Fibroblast of the conjunctiva (primary cell): ENCODE measurements at regions not wholly inside any gene's neighbourhood (a gene's known extent, or its start where the extent isn't known, plus 50 kb on each side); places are given as distances from the start of the nearest gene placed in this dataset.
A peak's percentile ranks its signal among the peaks of the same experiment; 100 is the strongest.

Experiments used
- DNase-seq: peaks from one replicate; pipeline ENCODE4 v3.0.0-alpha.2; 2010; ENCODE audit warnings: low read depth

DNA sequence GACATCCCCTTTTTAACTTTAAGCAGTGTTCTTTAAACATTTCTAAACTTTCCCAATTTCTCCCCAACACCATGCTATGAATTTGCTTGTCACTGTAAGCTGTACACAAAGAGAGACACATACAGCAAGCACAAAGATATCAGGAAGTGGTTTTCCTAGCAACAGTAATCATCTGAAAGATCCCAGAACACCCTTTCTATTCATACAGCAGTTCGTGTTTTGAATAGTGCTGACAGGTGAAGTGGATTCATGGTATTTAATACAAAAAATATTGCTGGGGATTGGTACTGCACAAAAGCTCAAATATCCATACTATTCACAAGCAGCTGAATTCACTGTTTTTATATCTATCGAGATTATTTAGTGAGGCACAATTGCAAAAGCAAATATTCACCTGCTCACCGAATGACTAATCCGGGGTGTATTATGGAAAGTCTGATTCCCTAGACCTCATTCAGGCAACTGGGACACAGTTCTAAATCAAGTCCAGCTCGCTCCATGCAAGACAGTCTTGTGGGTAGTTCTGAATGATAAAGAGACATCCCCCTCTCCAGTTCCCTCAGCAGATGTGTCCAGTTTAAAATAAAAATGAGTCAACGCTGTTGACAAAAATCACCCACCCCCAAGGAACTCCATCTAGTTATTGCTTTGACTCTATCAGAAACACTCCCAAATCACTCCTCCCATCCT lies 107.1 kb upstream of the TSHZ2 start:
- DNase-seq, result no peak

DNA sequence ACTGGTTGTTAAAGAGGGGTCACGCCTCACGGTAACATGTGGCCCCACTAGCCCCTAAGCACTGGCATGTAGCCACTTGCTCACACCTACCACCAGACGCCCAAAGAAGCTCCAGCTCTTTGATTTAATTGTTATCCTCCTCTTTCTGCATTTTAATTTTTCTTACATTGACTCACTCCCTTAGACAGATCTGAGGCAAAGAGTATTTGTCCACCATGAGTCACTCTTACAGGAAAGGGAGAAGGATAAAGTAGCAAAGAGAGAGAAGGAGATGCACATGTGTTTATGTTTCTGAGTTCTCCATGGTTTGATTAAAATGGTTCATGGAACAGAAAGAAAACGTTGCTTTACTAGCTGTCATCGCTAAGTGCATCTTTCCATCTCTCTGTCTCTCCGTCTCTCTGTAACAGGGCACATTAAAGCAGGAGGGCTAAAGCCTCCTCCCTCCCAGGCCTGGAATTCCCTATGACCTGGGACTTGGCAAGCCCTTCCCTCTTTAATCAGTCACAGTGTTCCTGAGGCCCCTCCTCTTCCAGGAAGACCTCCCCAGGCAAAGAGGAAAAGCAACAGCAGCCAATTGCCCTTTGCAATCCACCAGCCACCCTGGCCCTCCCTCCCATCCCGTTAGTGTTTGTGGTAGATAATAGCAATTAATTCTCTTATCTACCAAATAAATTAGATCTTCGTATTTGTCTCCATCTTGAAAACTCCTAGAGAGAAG lies 112.8 kb upstream of the TSHZ2 start:
- DNase-seq, result peak; percentile 23

DNA sequence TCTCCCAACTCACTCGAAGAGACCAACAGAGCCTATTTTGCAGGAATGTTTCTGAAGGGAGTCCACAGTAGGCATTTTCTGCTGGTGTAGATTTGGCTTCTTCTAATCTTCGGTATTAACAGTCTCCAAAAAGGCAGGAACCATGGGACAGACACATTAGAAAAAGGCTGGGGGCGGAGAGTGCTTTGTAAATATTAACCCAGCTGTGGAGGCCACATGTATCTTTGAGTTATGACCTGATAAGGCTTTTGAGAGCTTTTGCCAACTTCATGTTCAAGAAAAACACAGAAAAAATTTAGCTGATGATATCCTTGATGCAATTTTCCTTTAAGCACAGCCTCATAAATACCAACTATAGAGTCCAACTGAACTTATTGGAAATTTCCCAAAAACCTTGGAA lies 119.4 kb upstream of the TSHZ2 start:
- DNase-seq, result no peak

DNA sequence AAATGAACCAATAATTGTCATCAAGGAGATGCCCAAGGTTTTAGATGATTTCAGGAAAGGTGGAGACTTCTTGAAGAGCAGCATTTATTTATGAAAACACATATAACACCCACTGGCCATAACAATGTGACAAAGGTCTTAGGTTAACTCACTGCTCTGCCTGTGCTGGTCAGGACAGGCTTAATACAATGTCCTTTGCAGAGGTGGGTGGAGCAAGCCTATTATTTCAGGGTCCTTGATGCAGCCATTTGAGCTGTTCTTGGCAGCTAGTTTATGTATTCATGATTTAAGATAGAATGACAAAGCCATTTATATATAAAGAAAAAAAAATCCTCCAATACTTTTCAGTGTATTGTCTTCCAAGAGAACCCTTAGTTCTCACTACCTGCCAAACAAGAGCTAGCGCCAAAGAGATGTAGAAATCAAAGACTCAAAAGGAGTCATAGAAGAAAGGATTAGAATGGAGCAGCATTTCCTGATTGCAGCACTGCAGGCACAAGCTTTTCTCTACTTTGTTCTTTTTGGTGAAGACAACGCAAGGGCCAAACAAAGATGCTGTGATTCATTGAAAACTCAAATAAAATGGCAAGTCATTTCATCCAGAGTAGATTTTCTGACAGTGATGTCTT lies 124.3 kb upstream of the TSHZ2 start:
- no peak for DNase-seq

DNA sequence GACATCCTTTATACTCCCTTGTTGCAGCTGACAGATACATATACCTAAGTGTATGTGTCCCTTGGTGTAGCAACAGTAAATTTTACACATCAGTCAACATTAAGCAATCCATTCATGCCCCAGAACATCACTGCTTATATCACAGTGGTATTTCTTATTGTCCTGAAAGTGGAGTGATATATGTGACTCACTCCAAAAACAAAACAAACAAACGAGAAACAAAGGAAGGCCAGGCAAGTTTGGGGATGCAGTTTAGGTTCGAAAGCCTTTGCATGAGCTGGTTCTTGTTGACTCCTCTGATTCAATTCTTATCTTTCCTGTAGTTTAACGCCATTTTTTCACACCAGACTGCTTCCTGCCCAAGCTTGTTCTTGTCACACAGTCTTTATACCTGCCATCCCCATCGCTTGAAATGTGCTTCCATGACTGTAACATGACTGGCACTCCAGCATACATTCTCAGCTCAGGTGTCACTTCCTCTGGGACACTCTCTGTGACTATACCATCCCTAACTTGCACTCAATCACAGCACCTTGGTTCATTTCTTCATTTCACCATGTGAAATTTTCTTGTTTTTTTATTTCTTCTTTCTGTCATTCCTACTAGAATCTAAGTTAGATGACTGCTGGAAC lies 125.0 kb upstream of the TSHZ2 start:
- no peak for DNase-seq

DNA sequence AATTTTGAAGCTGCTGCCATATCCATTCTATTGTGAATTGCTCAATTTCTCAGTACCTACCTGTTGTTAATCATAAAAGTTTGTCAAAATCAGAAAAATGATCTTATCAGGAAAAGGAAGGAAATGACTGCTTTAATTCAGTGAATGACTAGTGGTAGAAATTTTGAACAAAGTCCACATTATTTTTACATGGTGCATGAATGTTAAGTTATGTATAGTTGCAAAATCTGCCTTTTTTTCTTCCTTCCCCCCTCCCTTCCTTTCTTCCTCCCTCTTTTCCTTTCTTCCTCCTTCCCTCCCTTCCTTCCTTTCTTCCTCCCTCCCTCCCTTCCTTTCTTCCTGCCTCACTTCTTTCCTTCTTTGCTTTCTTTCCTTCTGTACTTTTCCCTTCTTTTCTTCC lies 127.1 kb upstream of the TSHZ2 start:
- no peak for DNase-seq

DNA sequence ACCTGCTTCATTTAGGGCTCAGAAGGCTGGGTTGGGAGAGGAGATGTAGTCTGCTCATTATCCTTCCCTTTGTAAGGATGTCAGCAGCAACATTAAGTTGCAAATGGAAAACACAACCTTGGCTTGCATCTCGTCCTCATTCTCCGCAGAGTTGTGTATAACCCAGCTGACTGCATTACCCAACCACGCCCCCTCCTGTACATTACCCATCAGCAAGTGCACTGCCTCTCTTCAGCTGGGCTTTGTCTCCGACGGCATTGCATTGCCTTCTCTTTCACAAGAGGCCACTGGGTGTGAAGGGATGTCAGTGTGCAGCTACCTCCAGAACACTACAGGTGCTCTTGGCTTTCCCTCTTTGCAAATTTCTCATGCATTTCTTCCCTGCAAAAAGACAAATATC lies 128.7 kb upstream of the TSHZ2 start:
- DNase-seq, result no peak

DNA sequence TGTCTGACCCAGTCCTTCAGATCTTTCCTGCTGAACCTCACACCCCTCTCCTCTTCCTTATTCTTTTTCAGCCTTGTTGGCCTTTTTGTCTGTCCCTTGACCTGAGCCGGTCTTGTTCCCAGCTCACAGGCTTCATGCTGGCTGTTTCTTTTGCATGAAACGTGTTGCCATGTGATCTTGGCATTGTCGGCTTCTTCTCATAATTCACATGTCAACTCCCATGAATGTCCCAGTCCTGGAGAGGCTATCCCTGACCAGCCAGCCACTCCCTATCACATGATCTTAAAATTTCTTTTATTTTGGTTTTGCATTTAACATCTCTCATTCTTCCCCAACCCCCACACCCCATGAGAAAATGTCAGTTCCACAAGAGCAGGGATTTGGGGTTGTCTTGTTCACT lies 131.2 kb upstream of the TSHZ2 start:
- DNase-seq, result no peak

DNA sequence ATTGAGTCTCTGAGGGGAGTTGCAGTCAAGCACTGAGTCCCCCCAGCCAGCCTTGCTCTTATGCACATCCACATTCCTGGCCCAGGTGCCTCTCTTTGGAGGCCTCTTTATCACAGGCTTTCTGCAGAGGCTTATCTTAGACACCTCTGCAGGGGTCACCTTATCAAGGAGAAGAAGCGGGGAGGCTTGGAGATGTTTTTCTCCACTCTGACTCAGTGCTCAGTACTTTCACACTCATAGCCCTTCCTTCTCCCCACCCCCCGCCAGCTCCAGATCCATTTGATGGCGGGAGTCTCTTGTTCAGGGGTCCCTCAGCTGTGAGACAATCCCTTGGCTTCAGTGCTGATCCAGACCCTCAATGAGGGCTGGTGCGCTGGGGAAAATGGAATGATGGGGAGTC lies 132.1 kb upstream of the TSHZ2 start:
- no peak for DNase-seq

DNA sequence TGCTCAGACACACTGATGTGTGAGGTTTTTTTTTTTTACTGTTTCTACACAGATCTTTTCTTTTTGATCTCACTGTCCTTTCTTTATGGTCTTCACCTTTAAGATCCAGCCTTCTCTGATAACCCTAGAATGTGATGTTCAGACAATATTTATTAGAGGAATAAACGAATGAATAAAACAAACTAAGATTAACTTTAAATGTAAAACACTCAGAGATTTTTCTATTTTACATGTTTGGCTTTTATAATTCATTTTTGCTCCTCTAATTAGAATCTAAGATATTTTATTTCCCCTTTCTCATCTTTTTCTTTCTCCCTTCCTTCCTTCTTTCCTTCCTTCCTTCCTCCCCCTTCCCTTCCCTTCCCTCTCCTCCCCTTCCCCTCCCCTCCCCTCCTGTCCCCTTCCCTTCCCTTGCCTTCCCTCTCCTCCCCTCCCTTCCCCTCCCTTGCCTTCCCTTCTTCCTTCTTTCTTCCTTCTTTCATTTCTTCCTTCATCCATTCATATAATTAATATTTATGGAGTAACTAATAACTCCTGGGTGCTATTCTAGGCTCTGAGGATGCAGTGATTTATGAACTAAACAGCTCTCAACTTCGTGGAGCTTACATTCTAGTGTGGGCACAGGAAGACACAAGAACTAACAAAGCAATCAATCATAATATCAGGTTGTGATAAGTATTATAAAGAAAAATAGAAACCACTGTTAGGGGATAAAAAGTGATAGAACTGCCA lies 133.5 kb upstream of the TSHZ2 start:
- DNase-seq, result no peak

DNA sequence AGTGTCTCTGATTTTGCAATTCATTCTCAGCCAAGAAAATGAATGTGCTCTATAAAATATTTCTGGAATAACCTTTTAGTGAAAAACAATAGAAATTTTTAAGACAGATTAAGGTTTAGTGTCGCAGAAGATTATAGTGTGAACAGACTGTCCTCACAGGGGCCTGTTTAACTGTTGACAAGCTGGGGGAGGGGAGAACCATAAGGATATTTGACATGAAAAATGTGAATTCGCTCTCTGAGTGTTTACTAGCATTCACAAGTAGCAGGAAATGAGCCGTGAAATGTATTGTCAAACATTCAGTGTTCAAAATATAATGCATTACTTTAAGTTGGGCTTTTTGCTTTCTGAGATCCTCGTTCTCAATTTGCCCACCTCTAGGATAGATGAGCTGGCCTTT lies 134.8 kb upstream of the TSHZ2 start:
- DNase-seq, result no peak

DNA sequence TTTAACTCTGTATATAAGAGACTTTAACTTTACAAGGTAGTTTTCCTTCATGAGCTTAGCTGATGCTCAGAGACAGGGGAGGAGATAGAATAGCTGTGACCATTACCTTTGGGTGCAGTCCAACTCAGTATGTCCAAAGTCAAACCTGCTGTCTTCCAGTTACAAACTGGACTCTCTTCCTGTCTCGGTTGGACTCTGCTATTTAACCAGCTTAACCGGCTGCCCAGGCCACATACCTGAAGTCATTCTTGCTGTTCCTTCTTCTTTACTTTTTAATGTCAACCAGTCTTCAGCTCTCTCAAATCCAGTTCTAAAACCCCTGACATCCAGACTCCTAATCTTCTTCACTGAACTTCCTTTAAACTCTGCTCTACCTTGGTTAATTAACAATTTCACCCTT lies 138.3 kb upstream of the TSHZ2 start:
- DNase-seq, result no peak

DNA sequence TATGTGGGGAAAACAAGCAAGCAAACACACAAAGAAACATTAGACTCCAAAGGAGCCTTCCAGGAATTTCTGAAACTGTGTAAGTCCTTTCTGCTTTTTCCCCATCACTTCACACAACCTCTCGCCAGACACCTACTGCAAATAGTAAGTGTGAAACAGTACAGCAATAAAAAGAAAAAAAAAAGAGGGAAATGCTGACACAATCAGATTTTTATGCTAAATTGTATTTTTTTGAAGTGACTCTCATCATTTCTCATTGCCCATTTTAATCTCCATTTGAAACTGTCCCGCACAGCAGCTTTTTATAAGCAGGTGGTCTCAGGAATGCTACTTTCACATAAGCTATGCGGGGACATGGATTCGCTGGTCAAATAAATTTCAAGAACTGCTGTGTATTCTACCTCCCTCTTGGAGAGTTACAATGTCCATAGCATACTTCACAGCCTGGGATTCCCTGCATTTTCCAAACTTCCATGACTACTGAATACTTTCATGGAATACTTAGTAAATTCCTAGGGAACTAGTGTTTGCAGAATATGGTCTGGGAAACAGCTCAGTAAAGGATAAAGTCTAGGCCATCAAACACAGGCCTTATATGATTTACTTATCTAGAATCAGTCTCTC lies 139.9 kb upstream of the TSHZ2 start:
- DNase-seq, result no peak

DNA sequence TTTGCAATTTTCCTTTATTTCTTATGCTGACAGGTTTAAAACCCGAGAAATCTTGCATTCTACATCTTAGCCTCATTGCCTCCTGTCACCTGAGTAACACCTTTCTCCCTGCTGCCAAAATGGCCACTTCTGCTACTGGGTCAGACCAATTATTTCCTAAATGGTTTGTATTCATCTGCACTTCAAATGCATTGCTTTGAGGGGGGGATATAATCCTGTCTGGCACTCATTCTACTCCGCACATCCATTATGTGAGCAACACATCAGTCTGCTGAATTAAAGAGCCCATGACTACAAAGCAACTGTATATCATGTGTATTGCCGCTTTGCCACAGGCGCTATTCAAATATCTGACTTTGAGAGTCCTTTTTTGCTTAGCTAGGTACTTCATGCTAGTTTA lies 141.6 kb upstream of the TSHZ2 start:
- no peak for DNase-seq

DNA sequence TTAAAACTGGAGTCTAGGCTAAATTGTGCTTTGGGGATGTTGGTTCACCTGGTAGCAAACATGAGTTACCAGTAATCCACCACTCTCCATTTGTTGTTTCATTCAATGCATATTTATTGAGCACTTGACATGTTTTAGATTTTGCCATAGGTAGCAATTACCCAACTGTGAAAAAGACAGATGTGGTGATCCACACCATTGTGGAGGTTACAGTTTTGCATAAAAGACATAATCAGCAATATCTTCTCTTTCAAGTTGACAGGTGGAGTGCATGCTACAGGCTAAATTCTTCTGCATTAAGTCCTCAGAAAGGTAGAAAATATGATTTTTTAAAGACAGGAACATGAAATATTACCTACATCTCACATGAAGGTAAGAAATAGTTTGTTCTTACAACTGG lies 143.0 kb upstream of the TSHZ2 start:
- no peak for DNase-seq

DNA sequence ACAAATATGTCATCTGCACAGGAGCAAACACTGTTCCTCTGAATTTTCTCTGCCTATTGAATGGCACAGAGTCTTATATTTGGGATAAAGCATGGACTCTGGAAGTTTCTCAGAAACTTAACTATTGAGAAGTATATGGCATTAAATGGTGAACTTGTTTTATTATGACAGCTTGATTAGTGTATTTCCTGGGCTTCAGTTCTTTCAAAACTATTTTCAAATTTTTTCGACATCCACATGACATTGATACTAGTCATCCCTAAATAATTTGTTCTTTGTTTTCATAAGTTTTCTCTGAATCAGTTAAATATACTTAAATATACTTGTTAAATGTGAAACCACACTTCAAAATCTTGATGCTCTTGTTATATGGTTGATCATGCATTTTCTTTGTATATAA lies 144.0 kb upstream of the TSHZ2 start:
- no peak for DNase-seq

DNA sequence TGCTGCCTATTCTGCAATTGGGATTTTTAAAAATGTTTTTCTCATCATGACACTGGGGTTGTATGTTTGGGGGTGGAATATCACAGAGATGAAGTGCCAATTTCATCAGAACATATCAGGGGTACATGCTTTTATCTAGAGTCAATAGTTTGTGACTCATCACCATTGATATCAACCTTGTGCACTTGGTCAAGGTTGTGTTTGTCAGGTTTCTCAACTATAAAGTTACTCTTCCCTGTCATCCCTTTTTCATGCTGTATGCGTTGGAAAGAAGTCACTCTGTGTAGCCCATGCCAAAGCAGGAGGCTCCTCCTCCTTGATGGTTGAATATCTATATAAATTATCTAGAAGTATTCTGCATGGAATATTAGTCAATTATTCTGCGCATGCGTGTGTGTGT lies 145.4 kb upstream of the TSHZ2 start:
- DNase-seq, result no peak

DNA sequence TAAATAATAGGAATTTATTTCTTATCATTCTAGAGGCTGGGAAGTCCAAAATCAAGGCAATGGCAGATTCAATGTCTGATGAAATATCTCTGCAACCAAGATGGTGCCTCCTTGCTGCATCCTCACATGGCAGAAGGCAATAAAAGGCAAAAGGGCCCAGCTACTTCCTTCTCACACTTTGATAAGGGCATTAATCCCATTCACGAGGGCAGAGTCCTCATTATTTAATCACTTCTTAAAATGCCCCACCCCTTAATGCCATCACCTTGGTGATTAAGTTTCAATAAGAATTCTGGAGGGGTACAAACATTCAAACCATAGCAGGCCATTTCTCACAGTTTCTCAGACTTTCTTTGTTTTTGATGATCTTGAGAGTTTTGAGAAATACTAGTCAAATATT lies 145.8 kb upstream of the TSHZ2 start:
- DNase-seq, result no peak

DNA sequence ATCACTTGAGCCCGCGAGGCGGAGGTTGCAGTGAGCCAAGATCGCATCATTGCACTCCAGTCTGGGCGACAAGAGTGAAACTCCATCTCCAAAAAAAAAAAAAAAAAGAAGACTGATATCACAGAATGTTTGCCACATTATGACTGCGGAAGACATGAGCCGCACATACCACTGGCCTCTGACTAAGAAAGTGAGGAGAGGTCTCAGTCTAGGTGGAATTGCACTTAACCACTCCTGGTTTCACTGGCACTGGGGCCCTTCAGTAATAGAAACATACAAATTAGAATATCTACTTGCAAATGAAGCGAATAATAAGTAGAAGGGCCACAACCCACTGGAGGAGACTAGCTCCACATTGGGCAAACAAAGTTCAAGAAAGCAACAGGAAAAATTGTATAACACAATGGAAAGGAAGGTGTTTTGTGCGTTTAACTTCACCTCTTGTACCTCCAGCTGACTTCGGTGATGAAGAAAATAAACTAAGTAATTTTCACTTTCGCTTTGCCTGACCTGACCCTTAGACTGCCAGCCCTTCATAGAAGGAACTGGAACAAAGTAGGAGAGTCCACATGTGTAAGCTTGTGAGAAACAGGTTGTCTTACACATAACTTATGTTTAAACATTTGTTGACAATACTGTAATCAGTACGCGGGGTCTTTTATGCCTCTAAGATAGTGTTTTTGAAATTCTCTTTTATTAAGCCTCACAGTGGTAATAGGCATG lies 147.5 kb upstream of the TSHZ2 start:
- DNase-seq, result no peak

DNA sequence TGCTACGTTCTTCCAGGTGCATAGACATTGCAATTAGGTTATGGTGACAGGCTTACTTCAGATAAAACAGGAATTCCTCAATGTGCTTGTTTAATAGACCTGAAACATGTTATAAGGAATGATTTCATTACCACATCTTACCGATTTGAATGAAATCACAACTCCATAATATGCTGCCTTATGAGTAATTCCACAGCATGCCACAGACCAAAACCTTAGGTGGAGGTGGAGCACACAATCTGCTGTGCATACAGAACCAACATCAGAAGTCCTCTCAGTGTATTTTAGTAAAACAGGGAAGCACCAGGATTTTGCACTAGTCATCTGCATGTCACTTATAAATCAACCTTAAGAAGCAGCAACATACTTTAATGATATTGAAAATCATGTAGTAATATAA lies 148.9 kb upstream of the TSHZ2 start:
- DNase-seq, result no peak

DNA sequence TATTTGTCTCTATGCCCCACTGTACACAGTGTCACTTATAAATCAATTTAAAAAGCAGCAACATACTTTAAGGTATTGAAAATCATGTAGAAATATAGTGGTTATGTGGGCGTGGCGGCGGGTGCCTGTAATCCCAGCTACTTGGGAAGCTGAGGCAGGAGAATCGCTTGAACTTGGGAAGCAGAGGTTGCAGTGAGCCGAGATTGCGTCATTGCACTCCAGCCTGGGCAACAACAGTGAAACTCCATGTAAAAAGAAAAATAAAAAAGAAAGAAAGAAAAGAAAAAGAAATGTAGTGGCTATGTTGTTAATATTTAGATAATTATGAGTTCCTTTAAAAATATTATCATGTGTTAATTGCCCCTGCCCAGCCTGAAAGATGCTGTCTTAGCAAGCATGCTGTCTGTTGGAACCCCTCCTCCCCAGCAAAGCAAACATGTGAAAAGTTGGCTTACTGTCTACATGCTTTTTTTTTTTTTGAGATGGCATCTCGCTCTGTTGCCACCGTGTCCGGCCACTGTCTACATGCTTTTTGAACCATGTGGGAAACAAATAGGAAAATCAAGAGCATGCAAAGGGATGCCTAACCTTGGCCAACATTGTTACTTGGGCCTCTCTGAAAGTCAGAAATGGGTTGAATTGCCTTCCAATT lies 151.4 kb upstream of the TSHZ2 start:
- DNase-seq, result no peak
